ENCODE measurements at regions not wholly inside any gene's neighbourhood (a gene's known extent, or its start where the extent isn't known, plus 50 kb on each side); places are given as distances from the start of the nearest gene placed in this dataset.
"Not testable (repeated sequence)": the region's sequence is repeated elsewhere in the genome, so short reads cannot be mapped to it uniquely, and the experiment has no call there.

DNA sequence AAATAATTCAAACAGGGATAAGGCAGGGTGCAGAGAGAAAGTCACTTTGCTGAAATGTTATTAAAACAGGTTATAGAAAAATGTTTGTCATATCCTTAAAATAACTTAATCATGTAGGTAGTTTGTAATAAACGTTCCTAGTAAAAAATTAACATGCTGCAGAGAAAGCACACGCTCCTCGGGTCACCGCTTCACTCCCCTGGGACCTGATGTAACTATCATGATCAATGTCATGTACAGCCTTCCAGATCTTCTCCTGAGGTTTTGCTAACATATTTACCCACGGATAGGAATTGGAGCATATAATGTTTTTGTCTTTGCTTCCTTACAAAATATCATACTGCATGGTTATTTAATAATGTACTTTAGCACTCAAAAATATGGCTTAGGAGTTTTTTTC, 285.1 kb upstream of the TMEM132C start:
- H3K27me3 Mint-ChIP-seq (ENCODE audit: unreplicated experiment): no peaks in the 10 kb centered on the region
- H3K4me3 Mint-ChIP-seq (ENCODE audit: low read depth, unreplicated experiment): no peak overlapping the region
- TF ChIP-seq, protein P1, sequence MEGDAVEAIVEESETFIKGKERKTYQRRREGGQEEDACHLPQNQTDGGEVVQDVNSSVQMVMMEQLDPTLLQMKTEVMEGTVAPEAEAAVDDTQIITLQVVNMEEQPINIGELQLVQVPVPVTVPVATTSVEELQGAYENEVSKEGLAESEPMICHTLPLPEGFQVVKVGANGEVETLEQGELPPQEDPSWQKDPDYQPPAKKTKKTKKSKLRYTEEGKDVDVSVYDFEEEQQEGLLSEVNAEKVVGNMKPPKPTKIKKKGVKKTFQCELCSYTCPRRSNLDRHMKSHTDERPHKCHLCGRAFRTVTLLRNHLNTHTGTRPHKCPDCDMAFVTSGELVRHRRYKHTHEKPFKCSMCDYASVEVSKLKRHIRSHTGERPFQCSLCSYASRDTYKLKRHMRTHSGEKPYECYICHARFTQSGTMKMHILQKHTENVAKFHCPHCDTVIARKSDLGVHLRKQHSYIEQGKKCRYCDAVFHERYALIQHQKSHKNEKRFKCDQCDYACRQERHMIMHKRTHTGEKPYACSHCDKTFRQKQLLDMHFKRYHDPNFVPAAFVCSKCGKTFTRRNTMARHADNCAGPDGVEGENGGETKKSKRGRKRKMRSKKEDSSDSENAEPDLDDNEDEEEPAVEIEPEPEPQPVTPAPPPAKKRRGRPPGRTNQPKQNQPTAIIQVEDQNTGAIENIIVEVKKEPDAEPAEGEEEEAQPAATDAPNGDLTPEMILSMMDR (IDR thresholded peaks at IDR 0.05; ENCODE audit: unreplicated experiment): no peak
- CTCF ChIA-PET: no interaction called here
- no peaks in the 10 kb centered on the region for H3K36me3 Mint-ChIP-seq (ENCODE audit: insufficient read depth, unreplicated experiment)
- DNase-seq: no peak
- no peak overlapping the region for H3K27ac Mint-ChIP-seq (ENCODE audit: unreplicated experiment)
- intact Hi-C loops (cut with micrococcal nuclease; ENCODE audit: unreplicated experiment): no loop called here
- peaks cover 21% of the 10 kb centered on the region for H3K9me3 Mint-ChIP-seq (ENCODE audit: low read depth, unreplicated experiment)
- H3K4me1 Mint-ChIP-seq (ENCODE audit: low read depth, unreplicated experiment): no peaks in the 10 kb centered on the region
- no TSS peak for BruUV-seq (replicated peaks)

DNA sequence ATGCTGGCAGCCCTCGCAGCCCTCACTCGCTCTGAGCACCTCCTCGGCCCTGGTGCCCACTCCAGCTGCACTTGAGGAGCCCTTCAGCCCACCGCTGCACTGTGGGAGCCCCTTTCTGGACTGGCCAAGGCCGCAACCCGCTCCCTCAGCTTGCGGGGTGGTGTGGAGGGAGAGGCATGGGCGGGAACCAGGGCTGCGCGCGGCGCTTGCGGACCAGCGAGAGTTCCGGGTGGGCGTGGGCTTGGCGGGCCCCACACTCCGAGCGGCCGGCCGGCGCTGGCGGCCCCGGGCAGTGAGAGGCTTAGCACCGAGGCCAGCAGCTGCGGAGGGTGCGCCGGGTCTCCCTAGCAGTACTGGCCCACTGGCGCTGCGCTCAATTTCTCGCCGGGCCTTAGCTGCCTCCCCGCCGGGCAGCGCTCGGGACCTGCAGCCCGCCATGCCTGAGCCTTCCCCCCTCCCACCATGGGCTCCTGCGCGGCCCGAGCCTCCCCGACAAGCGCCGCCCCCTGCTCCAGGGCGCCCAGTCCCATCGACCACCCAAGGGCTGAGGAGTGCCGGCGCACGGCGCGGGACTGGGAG, 283.7 kb upstream of the TMEM132C start:
- H3K36me3 Mint-ChIP-seq (ENCODE audit: insufficient read depth, unreplicated experiment); H3K4me3 Mint-ChIP-seq (ENCODE audit: low read depth, unreplicated experiment); H3K4me1 Mint-ChIP-seq (ENCODE audit: low read depth, unreplicated experiment); H3K27ac Mint-ChIP-seq (ENCODE audit: unreplicated experiment); H3K27me3 Mint-ChIP-seq (ENCODE audit: unreplicated experiment); intact Hi-C loops (cut with micrococcal nuclease; ENCODE audit: unreplicated experiment); DNase-seq; CTCF ChIA-PET; BruUV-seq (replicated peaks): not testable (repeated sequence)
- peaks cover 15% of the 10 kb centered on the region for H3K9me3 Mint-ChIP-seq (ENCODE audit: low read depth, unreplicated experiment)

DNA sequence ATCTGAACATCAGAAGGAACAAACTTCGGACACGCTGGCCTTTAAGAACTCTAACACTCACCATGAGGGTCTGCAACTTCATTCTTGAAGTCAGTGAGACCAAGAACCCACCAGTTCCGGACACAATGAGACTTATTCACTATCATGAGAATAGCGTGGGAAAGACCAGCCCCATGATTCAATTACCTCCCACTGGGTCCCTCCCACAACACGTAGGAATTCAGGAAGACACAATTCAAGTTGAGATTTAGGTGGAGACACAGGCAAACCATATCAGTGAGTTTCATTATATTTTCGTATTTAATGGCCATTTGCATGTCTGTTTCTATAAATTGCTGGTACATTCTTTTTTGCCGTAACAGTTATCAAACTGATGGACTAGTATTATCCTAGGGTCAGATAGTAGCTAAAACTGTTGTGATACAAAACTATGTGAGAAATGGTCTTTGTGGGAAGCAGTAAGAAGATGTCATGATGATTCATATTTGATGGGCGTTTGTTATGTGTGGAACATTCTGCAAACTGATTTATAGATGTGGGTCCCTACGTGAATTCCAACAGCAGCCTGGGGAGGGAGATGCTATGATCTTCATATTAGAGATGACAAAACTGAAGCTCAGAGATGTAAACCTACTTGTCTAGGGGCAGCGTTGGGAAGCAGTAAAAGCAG, 282.4 kb upstream of the TMEM132C start:
- Mint-ChIP-seq H3K27ac (ENCODE audit: unreplicated experiment) (no peak overlapping the region), H3K4me3 (ENCODE audit: low read depth, unreplicated experiment) (no peak overlapping the region), H3K4me1 (ENCODE audit: low read depth, unreplicated experiment) (no peaks in the 10 kb centered on the region), H3K27me3 (ENCODE audit: unreplicated experiment) (no peaks in the 10 kb centered on the region), H3K36me3 (ENCODE audit: insufficient read depth, unreplicated experiment) (no peaks in the 10 kb centered on the region), H3K9me3 (ENCODE audit: low read depth, unreplicated experiment) (peaks cover 17% of the 10 kb centered on the region)
- CTCF ChIA-PET: interaction anchor here (0.6 kb wide), 1 partner anchor 1829 kb away, joined by 3 read pairs; no protein-coding TSS in a partner anchor
- TF ChIP-seq, protein P1 (IDR thresholded peaks at IDR 0.05; ENCODE audit: unreplicated experiment): no peak
- no TSS peak for BruUV-seq (replicated peaks)
- no peak for DNase-seq
- intact Hi-C loops (cut with micrococcal nuclease; ENCODE audit: unreplicated experiment): no loop called here

DNA sequence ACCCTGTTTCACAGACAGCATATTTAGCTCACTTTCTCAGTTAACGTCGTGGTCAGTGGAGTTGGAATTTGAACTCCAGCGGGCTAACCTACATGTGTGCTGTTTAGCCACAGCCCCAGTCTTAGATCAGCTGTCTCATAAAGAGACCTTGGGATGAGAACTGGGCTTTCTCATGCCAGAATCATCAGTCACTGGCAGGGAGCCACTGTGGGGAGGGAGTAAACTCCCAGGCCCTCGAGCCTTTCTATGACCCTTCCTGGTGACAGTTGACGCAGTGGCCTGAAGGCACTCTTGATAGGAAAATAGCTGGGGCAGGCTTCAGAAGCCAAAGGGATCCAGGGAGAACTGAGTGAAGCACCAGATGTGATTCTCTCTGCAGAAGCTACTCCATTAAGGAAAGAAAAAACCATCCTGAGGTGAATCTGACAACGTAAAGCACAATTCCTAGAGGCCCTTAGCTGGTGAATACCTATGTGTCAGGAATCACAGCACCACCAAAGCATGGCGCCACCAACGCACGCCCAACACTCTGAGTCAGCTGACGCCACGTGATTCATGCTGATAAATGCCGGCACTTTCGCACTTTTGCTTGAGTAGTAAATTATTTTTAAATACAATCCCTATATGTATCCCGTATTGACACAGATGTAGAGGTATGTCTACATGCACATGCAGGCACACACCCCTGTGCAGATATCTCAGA, 279.6 kb upstream of the TMEM132C start:
- BruUV-seq (replicated peaks): no TSS peak
- Mint-ChIP-seq H3K4me1 (ENCODE audit: low read depth, unreplicated experiment) (no peaks in the 10 kb centered on the region), H3K27me3 (ENCODE audit: unreplicated experiment) (no peaks in the 10 kb centered on the region), H3K4me3 (ENCODE audit: low read depth, unreplicated experiment) (no peak overlapping the region), H3K9me3 (ENCODE audit: low read depth, unreplicated experiment) (peaks cover 17% of the 10 kb centered on the region), H3K36me3 (ENCODE audit: insufficient read depth, unreplicated experiment) (no peaks in the 10 kb centered on the region), H3K27ac (ENCODE audit: unreplicated experiment) (no peak overlapping the region)
- CTCF ChIA-PET: no interaction called here
- intact Hi-C loops (cut with micrococcal nuclease; ENCODE audit: unreplicated experiment): no loop called here
- DNase-seq: no peak
- TF ChIP-seq, protein P1 (IDR thresholded peaks at IDR 0.05; ENCODE audit: unreplicated experiment): no peak

DNA sequence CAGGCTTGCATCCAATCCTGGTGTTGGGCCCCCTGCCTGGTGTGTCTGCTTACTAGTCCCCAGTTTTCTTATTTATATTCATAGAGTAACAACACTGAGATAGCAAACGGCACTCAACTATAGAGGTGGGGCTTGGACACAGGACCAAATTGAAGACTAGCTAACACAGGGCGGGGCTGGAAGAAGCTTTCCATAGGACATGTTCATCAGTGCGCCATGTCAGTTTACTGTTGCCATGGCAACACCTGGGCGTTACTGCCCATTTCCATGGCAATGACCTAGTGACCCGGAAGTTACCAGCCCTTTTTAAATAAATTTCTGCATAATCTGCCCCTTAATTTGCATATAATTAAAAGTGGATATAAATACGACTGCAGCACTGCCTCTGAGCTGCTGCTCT, 275.5 kb upstream of the TMEM132C start:
- BruUV-seq (replicated peaks): no TSS peak

More for the DNA sequence above, 275.5 kb upstream of the TMEM132C start:
- intact Hi-C loops (cut with micrococcal nuclease; ENCODE audit: unreplicated experiment): no loop called here
- Mint-ChIP-seq H3K27ac (ENCODE audit: unreplicated experiment) (no peak overlapping the region), H3K4me1 (ENCODE audit: low read depth, unreplicated experiment) (no peaks in the 10 kb centered on the region), H3K9me3 (ENCODE audit: low read depth, unreplicated experiment) (peaks cover 19% of the 10 kb centered on the region), H3K36me3 (ENCODE audit: insufficient read depth, unreplicated experiment) (no peaks in the 10 kb centered on the region), H3K27me3 (ENCODE audit: unreplicated experiment) (no peaks in the 10 kb centered on the region), H3K4me3 (ENCODE audit: low read depth, unreplicated experiment) (no peak overlapping the region)
- no peak for DNase-seq
- TF ChIP-seq, protein P1 (IDR thresholded peaks at IDR 0.05; ENCODE audit: unreplicated experiment): no peak
- CTCF ChIA-PET: no interaction called here
